ENCODE measurements at regions not wholly inside any gene's neighbourhood (a gene's known extent, or its start where the extent isn't known, plus 50 kb on each side); places are given as distances from the start of the nearest gene placed in this dataset.

DNA sequence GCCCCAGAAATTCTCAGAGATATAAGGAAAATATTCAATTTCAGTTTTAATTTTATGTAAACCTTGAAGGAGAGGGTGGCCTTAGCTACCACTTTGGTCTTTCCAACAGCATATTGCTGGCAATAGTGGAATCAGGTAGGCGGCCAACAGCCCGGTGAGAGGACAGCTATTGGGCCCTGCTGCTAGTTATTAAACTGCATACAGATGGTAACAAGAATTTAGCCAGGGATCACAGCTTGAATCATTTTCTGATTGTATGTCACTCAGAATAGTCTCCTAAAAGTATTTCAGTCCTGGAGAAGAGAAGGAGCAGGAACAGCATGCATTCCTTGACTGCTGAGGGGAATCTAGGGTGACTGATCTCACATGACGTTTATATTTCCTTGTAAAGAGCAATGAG lies 261.4 kb upstream of the SMIM30 start:
- Histone ChIP-seq H3K27me3 (ENCODE audit: insufficient read depth, low read length, poor library complexity, severe bottlenecking) (no peaks in the 10 kb centered on the region), H3K9ac (ENCODE audit: low read depth, low read length, poor library complexity, severe bottlenecking) (no peak overlapping the region), H3F3A (ENCODE audit: low read depth) (no peaks in the 10 kb centered on the region), H3K9me2 (replicated peaks; ENCODE audit: low read depth, low read length) (no peaks in the 10 kb centered on the region), H3K4me3 (ENCODE audit: low read length, poor library complexity, severe bottlenecking) (no peak overlapping the region), H4K20me1 (ENCODE audit: insufficient read depth, low read length, poor library complexity, severe bottlenecking) (no peaks in the 10 kb centered on the region), H3K9me3 (ENCODE audit: insufficient read depth, low read depth, low read length) (no peaks in the 10 kb centered on the region), H2AFZ (ENCODE audit: low read length) (no peak overlapping the region), H3K36me3 (ENCODE audit: insufficient read depth, low read length) (no peaks in the 10 kb centered on the region), H3K4me2 (ENCODE audit: low read depth, low read length, poor library complexity, severe bottlenecking) (no peak overlapping the region), H3K4me1 (ENCODE audit: insufficient read depth, low read length, poor library complexity, severe bottlenecking) (no peaks in the 10 kb centered on the region), H3K79me2 (ENCODE audit: insufficient read depth, low read length) (no peaks in the 10 kb centered on the region)
- no peak for TF ChIP-seq EZH2phosphoT487 (IDR thresholded peaks at IDR 0.05; ENCODE audit: borderline replicate concordance)
- TF ChIP-seq, protein P1, sequence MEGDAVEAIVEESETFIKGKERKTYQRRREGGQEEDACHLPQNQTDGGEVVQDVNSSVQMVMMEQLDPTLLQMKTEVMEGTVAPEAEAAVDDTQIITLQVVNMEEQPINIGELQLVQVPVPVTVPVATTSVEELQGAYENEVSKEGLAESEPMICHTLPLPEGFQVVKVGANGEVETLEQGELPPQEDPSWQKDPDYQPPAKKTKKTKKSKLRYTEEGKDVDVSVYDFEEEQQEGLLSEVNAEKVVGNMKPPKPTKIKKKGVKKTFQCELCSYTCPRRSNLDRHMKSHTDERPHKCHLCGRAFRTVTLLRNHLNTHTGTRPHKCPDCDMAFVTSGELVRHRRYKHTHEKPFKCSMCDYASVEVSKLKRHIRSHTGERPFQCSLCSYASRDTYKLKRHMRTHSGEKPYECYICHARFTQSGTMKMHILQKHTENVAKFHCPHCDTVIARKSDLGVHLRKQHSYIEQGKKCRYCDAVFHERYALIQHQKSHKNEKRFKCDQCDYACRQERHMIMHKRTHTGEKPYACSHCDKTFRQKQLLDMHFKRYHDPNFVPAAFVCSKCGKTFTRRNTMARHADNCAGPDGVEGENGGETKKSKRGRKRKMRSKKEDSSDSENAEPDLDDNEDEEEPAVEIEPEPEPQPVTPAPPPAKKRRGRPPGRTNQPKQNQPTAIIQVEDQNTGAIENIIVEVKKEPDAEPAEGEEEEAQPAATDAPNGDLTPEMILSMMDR (conservative IDR thresholded peaks at IDR 0.05; ENCODE audit: low read length): no peak

DNA sequence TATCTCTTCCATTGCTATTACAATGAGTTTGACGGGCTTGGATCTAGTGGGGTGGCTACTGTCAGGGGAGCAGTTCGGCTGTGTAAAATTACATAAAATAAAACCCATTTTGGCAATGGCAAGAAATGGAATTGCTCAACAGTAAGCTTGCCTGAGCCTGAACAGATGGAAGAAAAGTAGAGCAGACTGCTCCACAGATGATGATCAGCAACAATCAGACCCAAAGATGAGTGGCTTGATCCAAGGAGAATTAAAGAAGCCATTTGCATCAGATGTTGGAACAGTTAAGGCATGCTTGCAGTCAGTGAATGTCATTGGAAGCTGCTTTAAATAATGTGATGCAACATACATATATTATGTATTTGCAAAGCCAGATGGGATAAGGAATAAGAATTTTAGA lies 256.6 kb upstream of the SMIM30 start:
- H3F3A ChIP-seq (ENCODE audit: low read depth): no peaks in the 10 kb centered on the region
- H2AFZ ChIP-seq (ENCODE audit: low read length): no peak overlapping the region
- no peaks in the 10 kb centered on the region for H3K36me3 ChIP-seq (ENCODE audit: insufficient read depth, low read length)
- H3K4me2 ChIP-seq (ENCODE audit: low read depth, low read length, poor library complexity, severe bottlenecking): no peak overlapping the region
- H3K4me3 ChIP-seq (ENCODE audit: low read length, poor library complexity, severe bottlenecking): no peak overlapping the region
- H3K79me2 ChIP-seq (ENCODE audit: insufficient read depth, low read length): no peaks in the 10 kb centered on the region
- no peaks in the 10 kb centered on the region for H3K27me3 ChIP-seq (ENCODE audit: insufficient read depth, low read length, poor library complexity, severe bottlenecking)
- no peaks in the 10 kb centered on the region for H4K20me1 ChIP-seq (ENCODE audit: insufficient read depth, low read length, poor library complexity, severe bottlenecking)
- H3K9me2 ChIP-seq (replicated peaks; ENCODE audit: low read depth, low read length): no peaks in the 10 kb centered on the region
- no peaks in the 10 kb centered on the region for H3K4me1 ChIP-seq (ENCODE audit: insufficient read depth, low read length, poor library complexity, severe bottlenecking)
- H3K9me3 ChIP-seq (ENCODE audit: insufficient read depth, low read depth, low read length): no peaks in the 10 kb centered on the region
- TF ChIP-seq, protein P1 (conservative IDR thresholded peaks at IDR 0.05; ENCODE audit: low read length): no peak
- TF ChIP-seq EZH2phosphoT487 (IDR thresholded peaks at IDR 0.05; ENCODE audit: borderline replicate concordance): no peak
- H3K9ac ChIP-seq (ENCODE audit: low read depth, low read length, poor library complexity, severe bottlenecking): no peak overlapping the region

DNA sequence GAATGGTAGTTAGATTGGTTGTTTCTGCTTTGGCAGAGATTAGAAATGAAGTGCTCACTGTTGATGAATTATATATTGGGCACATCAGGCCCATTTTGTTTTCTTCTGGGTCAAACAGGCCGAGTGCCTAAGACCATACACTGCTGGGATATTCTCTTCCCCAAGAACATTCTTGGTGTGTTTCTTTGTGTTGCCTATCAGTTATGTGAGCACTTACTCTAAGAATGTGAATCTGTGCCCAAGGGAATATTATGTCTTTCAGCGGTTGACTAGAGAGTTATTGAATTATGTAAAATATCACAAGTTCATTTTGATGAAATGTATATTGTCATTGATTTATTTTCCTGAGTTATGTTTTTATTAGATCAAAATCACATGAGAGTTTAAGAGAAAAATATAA lies 255.5 kb upstream of the SMIM30 start:
- H3K4me3 ChIP-seq (ENCODE audit: low read length, poor library complexity, severe bottlenecking): no peak overlapping the region
- no peaks in the 10 kb centered on the region for H4K20me1 ChIP-seq (ENCODE audit: insufficient read depth, low read length, poor library complexity, severe bottlenecking)
- no peaks in the 10 kb centered on the region for H3K27me3 ChIP-seq (ENCODE audit: insufficient read depth, low read length, poor library complexity, severe bottlenecking)
- H3K9me2 ChIP-seq (replicated peaks; ENCODE audit: low read depth, low read length): no peaks in the 10 kb centered on the region
- no peak for TF ChIP-seq EZH2phosphoT487 (IDR thresholded peaks at IDR 0.05; ENCODE audit: borderline replicate concordance)
- TF ChIP-seq, protein P1 (conservative IDR thresholded peaks at IDR 0.05; ENCODE audit: low read length): no peak
- no peaks in the 10 kb centered on the region for H3K79me2 ChIP-seq (ENCODE audit: insufficient read depth, low read length)
- no peaks in the 10 kb centered on the region for H3F3A ChIP-seq (ENCODE audit: low read depth)
- no peaks in the 10 kb centered on the region for H3K9me3 ChIP-seq (ENCODE audit: insufficient read depth, low read depth, low read length)
- no peak overlapping the region for H2AFZ ChIP-seq (ENCODE audit: low read length)
- no peaks in the 10 kb centered on the region for H3K4me1 ChIP-seq (ENCODE audit: insufficient read depth, low read length, poor library complexity, severe bottlenecking)
- H3K36me3 ChIP-seq (ENCODE audit: insufficient read depth, low read length): no peaks in the 10 kb centered on the region
- no peak overlapping the region for H3K4me2 ChIP-seq (ENCODE audit: low read depth, low read length, poor library complexity, severe bottlenecking)
- H3K9ac ChIP-seq (ENCODE audit: low read depth, low read length, poor library complexity, severe bottlenecking): no peak overlapping the region
